CD14-positive monocyte (primary cell): ENCODE measurements at regions not wholly inside any gene's neighbourhood (a gene's known extent, or its start where the extent isn't known, plus 50 kb on each side); places are given as distances from the start of the nearest gene placed in this dataset.

Experiments
- DNase-seq, 3 donors: peaks; one replicate each; pipeline ENCODE4 v3.0.0-alpha.2; 2011 to 2022
- H2AFZ ChIP-seq: 2 replicates; pipeline ENCODE4 v1.6.0; 2012; ENCODE audit warnings: mild to moderate bottlenecking, low read depth, low read length, inconsistent platforms; ENCODE audit not compliant: insufficient read depth, poor library complexity, severe bottlenecking
- H3K27ac ChIP-seq, 2 donors: 1 replicate in 1 of 2; 2 replicates in 1 of 2; pipeline ENCODE4 v1.5.1; 2012 to 2013; ENCODE audit warnings: low read length in 2 of 2, control low read depth in 1 of 2, inconsistent platforms in 1 of 2, low read depth in 1 of 2, mild to moderate bottlenecking in 1 of 2
- H3K27me3 ChIP-seq, 2 donors: one replicate each; pipeline versions ENCODE4 v1.6.0 to v1.6.1; 2011 to 2013; ENCODE audit warnings: low read length in 2 of 2; ENCODE audit not compliant: control insufficient read depth in 2 of 2, insufficient read depth in 2 of 2
- H3K36me3 ChIP-seq, 2 donors: replicated peaks in 1 of 2; 1 replicate in 1 of 2; 2 replicates in 1 of 2; pipeline versions ENCODE4 v1.5.1 to v1.6.1; 2012 to 2013; ENCODE audit warnings: low read length in 2 of 2, control low read depth in 1 of 2, inconsistent platforms in 1 of 2, mild to moderate bottlenecking in 1 of 2; ENCODE audit not compliant: insufficient read depth in 2 of 2, control insufficient read depth in 1 of 2
- H3K4me1 ChIP-seq, 2 donors: 1 replicate in 1 of 2; 2 replicates in 1 of 2; pipeline versions ENCODE4 v1.5.1 to v1.6.1; 2012 to 2013; ENCODE audit warnings: low read length in 2 of 2, control low read depth in 1 of 2, inconsistent platforms in 1 of 2, mild to moderate bottlenecking in 1 of 2, moderate library complexity in 1 of 2; ENCODE audit not compliant: insufficient read depth in 2 of 2, control insufficient read depth in 1 of 2
- H3K4me2 ChIP-seq: replicated peaks from 2 replicates; pipeline ENCODE3; 2012; ENCODE audit warnings: low read length, moderate library complexity, mild to moderate bottlenecking; ENCODE audit not compliant: poor library complexity, severe bottlenecking; ENCODE audit errors: extremely low read depth
- H3K4me3 ChIP-seq, 3 experiments: fragments of 200-600 bp in 1 of 3; sonication (generic) in 1 of 3; replicated peaks in 1 of 3; 1 replicate in 2 of 3; 2 replicates in 1 of 3; pipeline ENCODE4 v1.5.1; 2011 to 2013; ENCODE audit warnings: low read length in 3 of 3, mild to moderate bottlenecking in 3 of 3, control low read depth in 2 of 3, low read depth in 2 of 3, inconsistent platforms in 1 of 3, moderate library complexity in 1 of 3
- H3K79me2 ChIP-seq: 2 replicates; pipeline ENCODE4 v1.6.0; 2012; ENCODE audit warnings: mild to moderate bottlenecking, control low read depth, inconsistent platforms, low read length, moderate library complexity; ENCODE audit not compliant: insufficient read depth
- H3K9ac ChIP-seq: 2 replicates; pipeline ENCODE4 v1.6.0; 2017; ENCODE audit warnings: low read length, mild to moderate bottlenecking; ENCODE audit not compliant: insufficient read depth, poor library complexity, severe bottlenecking
- H3K9me3 ChIP-seq, 2 donors: replicated peaks in 1 of 2; 1 replicate in 1 of 2; 2 replicates in 1 of 2; pipeline versions ENCODE4 v1.5.1 to v1.6.1; 2012 to 2013; ENCODE audit warnings: low read length in 2 of 2, control low read depth in 1 of 2; ENCODE audit not compliant: control insufficient read depth in 1 of 2, insufficient read depth in 1 of 2
- H4K20me1 ChIP-seq: 2 replicates; pipeline ENCODE4 v1.6.0; 2012; ENCODE audit warnings: mild to moderate bottlenecking, low read length, control low read depth, moderate library complexity; ENCODE audit not compliant: insufficient read depth
- H3K27ac Mint-ChIP-seq, 7 donors: one replicate each; pipeline ENCODE4 v1.8.0; 2020; ENCODE audit warnings: mild to moderate bottlenecking in 7 of 7, mixed read lengths in 7 of 7, moderate library complexity in 6 of 7, inconsistent platforms in 2 of 7
- H3K27me3 Mint-ChIP-seq, 3 donors: one replicate each; pipeline ENCODE4 v1.8.0; 2021 to 2022; ENCODE audit warnings: low read depth in 3 of 3, mild to moderate bottlenecking in 3 of 3, mixed read lengths in 3 of 3, moderate library complexity in 3 of 3, inconsistent platforms in 1 of 3
- H3K36me3 Mint-ChIP-seq, 2 donors: one replicate each; pipeline ENCODE4 v1.8.0; 2020; ENCODE audit warnings: mixed read lengths in 2 of 2, inconsistent platforms in 1 of 2, mild to moderate bottlenecking in 1 of 2
- H3K4me1 Mint-ChIP-seq: one replicate; pipeline ENCODE4 v1.8.0; 2020; ENCODE audit warnings: mild to moderate bottlenecking, mixed read lengths
- H3K4me3 Mint-ChIP-seq, 2 donors: one replicate each; pipeline ENCODE4 v1.8.0; 2020; ENCODE audit warnings: mild to moderate bottlenecking in 2 of 2, mixed read lengths in 2 of 2, moderate library complexity in 1 of 2
- H3K9me3 Mint-ChIP-seq, 7 donors: one replicate each; pipeline ENCODE4 v1.8.0; 2020 to 2022; ENCODE audit warnings: mixed read lengths in 7 of 7, mild to moderate bottlenecking in 6 of 7, moderate library complexity in 6 of 7, inconsistent platforms in 2 of 7
- CTCF ChIP-seq: fragments of 200-600 bp; IDR thresholded peaks from one replicate; pipeline ENCODE4 v1.8.0; 2022; ENCODE audit warnings: antibody characterized with exemption, mild to moderate bottlenecking
- WGBS: methylation state at CpG from one replicate; pipeline ENCODE4 v1.1.5; 2013; ENCODE audit warnings: missing lambda C conversion rate; ENCODE audit not compliant: insufficient coverage; 5-methylcytosine and 5-hydroxymethylcytosine counted together
- intact Hi-C, 2 donors: fragments of 100-400 bp; cut with micrococcal nuclease; formaldehyde crosslinking; loops; one replicate each; pipeline versions ENCODE4 v1.15.0 to v1.15.1; 2023

DNA sequence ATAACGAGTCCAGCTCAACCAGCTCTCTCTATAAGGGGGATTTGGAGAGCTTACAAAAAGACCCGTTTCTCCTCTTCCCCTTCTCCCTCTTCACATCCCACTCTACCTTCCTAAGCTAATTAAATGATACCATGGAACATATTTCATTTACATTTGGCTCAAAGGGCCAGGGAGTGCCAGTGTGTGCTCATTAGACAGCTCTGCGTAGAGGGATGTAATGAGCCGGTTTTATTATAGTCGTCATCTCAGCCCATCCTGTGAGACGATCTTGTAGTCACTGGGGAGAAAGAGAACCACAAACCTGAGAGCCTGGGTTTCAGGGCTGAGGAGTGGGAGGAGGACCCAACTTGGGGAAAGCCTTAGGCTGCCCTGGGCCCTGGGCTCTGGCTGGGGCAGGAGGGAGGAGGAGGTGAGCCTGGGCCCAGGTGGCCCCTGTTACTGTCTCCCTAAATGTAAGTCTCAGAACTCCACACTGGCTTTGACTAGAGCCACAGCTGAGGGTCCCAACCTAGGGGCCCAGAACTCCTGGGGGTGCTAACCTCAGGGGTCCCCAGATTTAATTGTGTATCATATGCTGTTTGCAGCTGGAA, 354.6 kb downstream of the MATN1 start:
- H3K4me1 Mint-ChIP-seq: no peaks in the 10 kb centered on the region
- H3K9ac ChIP-seq: no peak overlapping the region
- WGBS: 66% methylated on average over 4 of the region's 6 CpGs
- no peak for DNase-seq
- TF ChIP-seq CTCF: no peak
- intact Hi-C loops: no loop called here
- H3K79me2 ChIP-seq: no peaks in the 10 kb centered on the region
- no peak overlapping the region for H3K27ac Mint-ChIP-seq
- H3K36me3 Mint-ChIP-seq: no peaks in the 10 kb centered on the region
- no peaks in the 10 kb centered on the region for H3K9me3 ChIP-seq
- H2AFZ ChIP-seq: no peak overlapping the region
- no peaks in the 10 kb centered on the region for H3K4me1 ChIP-seq
- no peaks in the 10 kb centered on the region for H3K36me3 ChIP-seq
- no peaks in the 10 kb centered on the region for H4K20me1 ChIP-seq
- H3K4me2 ChIP-seq: no peak overlapping the region
- H3K27me3 Mint-ChIP-seq: peaks cover 2 to 9% (median 5%) of the 10 kb centered on the region in 3 donors
- no peaks in the 10 kb centered on the region for H3K9me3 Mint-ChIP-seq
- H3K4me3 Mint-ChIP-seq: no peak overlapping the region
- H3K27ac ChIP-seq: no peak overlapping the region
- H3K4me3 ChIP-seq: no peak overlapping the region
- no peaks in the 10 kb centered on the region for H3K27me3 ChIP-seq

- Histone ChIP-seq H2AFZ (no peak overlapping the region), H3K36me3 (no peaks in the 10 kb centered on the region), H3K79me2 (no peaks in the 10 kb centered on the region), H3K4me1 (no peaks in the 10 kb centered on the region), H3K4me2 (no peak overlapping the region), H4K20me1 (no peaks in the 10 kb centered on the region), H3K4me3 (no peak overlapping the region), H3K27ac (no peak overlapping the region), H3K9ac (no peak overlapping the region), H3K27me3 (no peaks in the 10 kb centered on the region), H3K9me3 (no peaks in the 10 kb centered on the region)
- no peaks in the 10 kb centered on the region for H3K9me3 Mint-ChIP-seq
- TF ChIP-seq CTCF: no peak
- no peak overlapping the region for H3K4me3 Mint-ChIP-seq
- 94% methylated on average over 3 of the region's 5 CpGs for WGBS
- H3K4me1 Mint-ChIP-seq: no peaks in the 10 kb centered on the region
- no peaks in the 10 kb centered on the region for H3K36me3 Mint-ChIP-seq
- intact Hi-C loops: no loop called here
- peaks cover 2 to 9% (median 7%) of the 10 kb centered on the region in 3 donors for H3K27me3 Mint-ChIP-seq
- H3K27ac Mint-ChIP-seq: no peak overlapping the region
- no peak for DNase-seq
These were observed 356.5 kb downstream of the MATN1 start for GRCh38 chr1:30366911-30367310.
